GM12875 (cell line): ENCODE measurements at regions not wholly inside any gene's neighbourhood (a gene's known extent, or its start where the extent isn't known, plus 50 kb on each side); places are given as distances from the start of the nearest gene placed in this dataset.

ENCODE experiments used
- H3K4me3 ChIP-seq: one replicate; pipeline ENCODE4 v1.5.1; 2011; ENCODE audit warnings: low read depth, low read length, control low read depth
- CTCF ChIP-seq: IDR thresholded peaks from 2 replicates; pipeline ENCODE4 v1.5.1; 2011; ENCODE audit warnings: low read depth, mild to moderate bottlenecking, control low read depth, inconsistent platforms, low read length, moderate library complexity, borderline replicate concordance; ENCODE audit not compliant: insufficient read depth

DNA sequence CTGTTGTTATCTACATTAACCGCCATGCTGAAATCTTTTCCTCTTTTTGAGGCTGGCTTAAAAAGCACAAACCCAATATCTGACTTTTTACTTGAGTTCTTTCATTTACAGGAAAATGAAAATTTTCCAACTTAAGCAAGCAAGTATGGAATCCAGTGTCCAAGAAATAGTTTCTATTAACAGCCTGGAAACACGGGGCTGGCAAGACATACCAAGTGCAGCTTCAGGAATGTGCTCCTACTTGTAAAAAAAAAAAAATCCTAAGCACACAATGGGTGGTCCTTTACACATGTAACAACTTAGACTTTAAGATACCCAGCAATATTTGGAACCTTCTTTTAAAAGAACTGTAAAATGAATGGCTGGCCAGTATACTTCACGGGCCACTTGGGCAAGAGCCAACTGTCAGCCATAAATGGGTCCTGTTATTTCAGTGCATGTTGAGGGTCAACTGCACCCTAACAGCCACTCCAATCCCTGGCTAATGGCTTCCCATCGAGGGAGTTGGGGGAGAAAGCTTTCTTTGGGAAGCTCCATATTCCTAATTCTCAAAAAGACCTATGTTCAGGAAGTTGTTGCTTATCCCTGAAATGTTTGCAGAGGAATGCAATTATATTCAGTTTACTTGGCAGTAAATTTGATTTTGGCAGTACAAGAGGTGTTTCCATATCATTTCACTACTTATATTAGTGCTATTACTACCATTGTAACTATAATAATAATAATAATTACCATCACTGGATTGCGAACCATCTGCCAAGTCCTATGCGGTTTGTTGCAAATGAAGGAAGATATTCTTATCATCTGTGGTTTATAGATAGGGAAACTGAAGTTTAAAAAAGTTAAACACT is 236.4 kb upstream of the TMEM72 start:
- no peak for TF ChIP-seq CTCF
- no peak overlapping the region for H3K4me3 ChIP-seq

GRCh38 chr10:44675387-44675874 is 235.7 kb upstream of the TMEM72 start:
- H3K4me3 ChIP-seq: no peak overlapping the region
- no peak for TF ChIP-seq CTCF

DNA sequence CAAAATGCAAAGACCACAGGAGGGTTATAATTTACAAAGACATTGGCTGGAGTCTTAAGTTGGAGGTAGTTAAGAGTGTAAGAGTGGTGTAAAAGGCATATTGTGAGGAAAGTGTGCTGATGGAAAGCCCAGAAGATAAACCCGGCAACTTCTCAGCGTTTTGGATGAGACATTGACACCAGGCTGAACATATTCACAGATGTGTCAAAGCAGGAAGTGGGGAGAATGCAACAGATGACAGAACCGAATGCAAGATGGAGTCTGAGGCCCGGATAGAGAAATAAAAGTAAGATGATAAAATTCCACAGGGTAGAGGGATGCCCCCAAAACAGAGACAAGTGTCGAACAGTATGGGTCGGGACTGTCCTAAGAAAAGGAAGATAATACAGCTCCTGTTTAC is 230.4 kb upstream of the TMEM72 start:
- no peak overlapping the region for H3K4me3 ChIP-seq
- TF ChIP-seq CTCF: no peak

GRCh38 chr10:44682507-44682906 is 228.6 kb upstream of the TMEM72 start:
- no peak for TF ChIP-seq CTCF
- no peak overlapping the region for H3K4me3 ChIP-seq

DNA sequence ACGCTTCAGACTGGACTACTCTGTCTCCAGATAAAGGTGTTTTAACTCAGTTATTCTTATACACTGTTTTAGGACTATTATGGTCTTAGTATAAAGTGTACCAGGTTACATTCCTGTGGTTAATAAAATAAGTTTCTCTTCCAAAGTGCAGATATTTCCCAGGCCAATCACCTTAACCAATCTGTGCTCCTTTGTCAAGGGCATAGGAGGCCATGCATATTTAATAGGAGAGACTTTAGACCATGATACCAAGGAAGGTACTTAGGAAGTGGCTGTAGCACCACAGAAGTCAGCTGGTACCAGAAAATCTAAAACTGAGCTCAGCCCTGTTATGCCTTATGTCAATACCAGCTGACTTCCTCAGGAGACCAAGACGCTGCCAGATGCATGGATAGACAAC is 226.5 kb upstream of the TMEM72 start:
- TF ChIP-seq CTCF: no peak
- H3K4me3 ChIP-seq: no peak overlapping the region

- no peak for TF ChIP-seq CTCF
- no peak overlapping the region for H3K4me3 ChIP-seq
These were observed 225.9 kb upstream of the TMEM72 start for GRCh38 chr10:44685220-44685619.

DNA sequence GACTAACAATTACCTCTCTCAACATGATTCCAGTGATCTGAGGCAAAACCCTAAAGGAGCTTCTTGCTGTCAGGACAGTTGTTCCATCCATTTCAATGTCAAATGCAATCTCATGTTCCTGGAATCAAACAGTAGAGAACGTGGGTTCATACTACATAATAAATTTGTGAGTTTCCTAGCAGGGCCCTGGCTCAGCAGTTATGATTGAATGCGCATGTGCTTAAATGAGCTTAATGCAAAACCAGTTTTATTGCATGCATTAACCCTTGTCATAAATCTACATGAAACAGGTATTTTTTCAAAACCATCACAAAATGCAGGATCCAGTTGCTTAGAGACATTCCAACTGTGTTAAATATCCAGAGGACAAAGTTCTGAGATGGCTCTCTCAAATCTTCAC is 225.4 kb upstream of the TMEM72 start:
- TF ChIP-seq CTCF: no peak
- H3K4me3 ChIP-seq: no peak overlapping the region
